ENCODE measurements at regions not wholly inside any gene's neighbourhood (a gene's known extent, or its start where the extent isn't known, plus 50 kb on each side); places are given as distances from the start of the nearest gene placed in this dataset.

DNA sequence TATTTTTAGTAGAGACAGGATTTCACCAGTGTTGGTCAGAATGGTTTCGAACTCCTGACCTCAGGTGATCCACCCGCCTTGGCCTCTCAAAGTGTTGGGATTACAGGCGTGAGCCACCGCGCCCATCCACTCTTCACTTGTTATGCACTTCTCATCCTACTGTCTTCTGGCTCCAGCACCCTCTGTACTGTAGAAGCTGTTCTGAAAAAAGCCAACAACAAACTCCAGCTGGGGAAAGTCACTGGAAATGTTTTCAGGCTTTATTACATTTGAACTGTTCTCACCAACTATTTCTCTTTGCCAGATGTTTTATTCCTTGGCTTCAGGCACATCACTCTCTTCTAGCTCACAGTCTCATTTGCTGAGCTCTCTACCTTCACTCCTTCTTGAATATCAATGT is 122.5 kb upstream of the EGR2 start:
- no peak for TF ChIP-seq TAF1 (IDR thresholded peaks at IDR 0.05; ENCODE audit: borderline replicate concordance, insufficient read depth, low read length)
- no peak for TF ChIP-seq FOXP2 (optimal IDR thresholded peaks at IDR 0.05; ENCODE audit: borderline replicate concordance, extremely low read depth, extremely low read length, insufficient read depth)
- TF ChIP-seq, protein P1, sequence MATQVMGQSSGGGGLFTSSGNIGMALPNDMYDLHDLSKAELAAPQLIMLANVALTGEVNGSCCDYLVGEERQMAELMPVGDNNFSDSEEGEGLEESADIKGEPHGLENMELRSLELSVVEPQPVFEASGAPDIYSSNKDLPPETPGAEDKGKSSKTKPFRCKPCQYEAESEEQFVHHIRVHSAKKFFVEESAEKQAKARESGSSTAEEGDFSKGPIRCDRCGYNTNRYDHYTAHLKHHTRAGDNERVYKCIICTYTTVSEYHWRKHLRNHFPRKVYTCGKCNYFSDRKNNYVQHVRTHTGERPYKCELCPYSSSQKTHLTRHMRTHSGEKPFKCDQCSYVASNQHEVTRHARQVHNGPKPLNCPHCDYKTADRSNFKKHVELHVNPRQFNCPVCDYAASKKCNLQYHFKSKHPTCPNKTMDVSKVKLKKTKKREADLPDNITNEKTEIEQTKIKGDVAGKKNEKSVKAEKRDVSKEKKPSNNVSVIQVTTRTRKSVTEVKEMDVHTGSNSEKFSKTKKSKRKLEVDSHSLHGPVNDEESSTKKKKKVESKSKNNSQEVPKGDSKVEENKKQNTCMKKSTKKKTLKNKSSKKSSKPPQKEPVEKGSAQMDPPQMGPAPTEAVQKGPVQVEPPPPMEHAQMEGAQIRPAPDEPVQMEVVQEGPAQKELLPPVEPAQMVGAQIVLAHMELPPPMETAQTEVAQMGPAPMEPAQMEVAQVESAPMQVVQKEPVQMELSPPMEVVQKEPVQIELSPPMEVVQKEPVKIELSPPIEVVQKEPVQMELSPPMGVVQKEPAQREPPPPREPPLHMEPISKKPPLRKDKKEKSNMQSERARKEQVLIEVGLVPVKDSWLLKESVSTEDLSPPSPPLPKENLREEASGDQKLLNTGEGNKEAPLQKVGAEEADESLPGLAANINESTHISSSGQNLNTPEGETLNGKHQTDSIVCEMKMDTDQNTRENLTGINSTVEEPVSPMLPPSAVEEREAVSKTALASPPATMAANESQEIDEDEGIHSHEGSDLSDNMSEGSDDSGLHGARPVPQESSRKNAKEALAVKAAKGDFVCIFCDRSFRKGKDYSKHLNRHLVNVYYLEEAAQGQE (IDR thresholded peaks at IDR 0.05; ENCODE audit: insufficient read depth in 1 of 2, low read depth in 2 of 2, low read length in 2 of 2) = no peak
- TF ChIP-seq SIN3A (IDR thresholded peaks at IDR 0.05; ENCODE audit: borderline replicate concordance, insufficient read depth, low read length) = no peak
- TF ChIP-seq POLR2AphosphoS5 (IDR thresholded peaks at IDR 0.05; ENCODE audit: low read depth, low read length) = no peak

DNA sequence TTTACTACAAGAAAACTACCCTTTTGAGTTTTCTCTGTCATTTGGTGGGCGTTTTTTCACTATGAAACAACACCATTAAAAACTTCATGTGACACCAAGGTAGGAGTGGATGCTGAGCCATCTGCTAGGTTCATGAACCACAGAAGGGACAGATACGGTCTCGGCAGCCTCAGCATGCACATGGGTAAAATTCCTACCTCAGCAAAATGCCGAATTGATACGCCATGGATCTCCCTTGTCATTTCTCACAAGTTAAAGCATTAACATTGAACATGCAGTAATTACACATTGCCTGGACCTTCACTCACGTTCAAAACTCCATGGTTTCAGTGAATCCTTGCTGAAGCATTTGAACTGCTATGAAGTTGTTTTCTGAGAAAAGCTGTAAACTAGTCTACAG is 121.5 kb upstream of the EGR2 start:
- TF ChIP-seq SIN3A (IDR thresholded peaks at IDR 0.05; ENCODE audit: borderline replicate concordance, insufficient read depth, low read length) = no peak
- TF ChIP-seq, protein P1 (IDR thresholded peaks at IDR 0.05; ENCODE audit: insufficient read depth in 1 of 2, low read depth in 2 of 2, low read length in 2 of 2) = no peak

DNA sequence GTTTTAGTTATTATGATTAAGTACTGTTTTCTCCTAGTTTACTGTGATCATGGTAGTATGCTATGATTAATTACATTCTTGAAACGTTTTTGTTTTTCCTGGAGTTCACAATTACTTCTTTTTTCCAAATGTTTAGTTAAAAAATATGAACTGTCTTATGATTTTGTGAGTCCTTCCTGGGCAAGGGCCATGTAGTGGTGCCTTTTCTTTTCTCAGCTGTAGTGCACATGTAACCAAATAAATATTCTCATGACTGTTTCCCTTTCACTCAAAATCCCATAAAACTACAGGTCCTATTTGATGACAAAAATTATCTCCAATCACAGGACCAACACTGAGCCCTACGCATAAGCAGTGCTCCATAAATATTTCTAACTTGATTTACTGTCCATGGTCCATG is 118.9 kb upstream of the EGR2 start:
- TF ChIP-seq, protein P1 (IDR thresholded peaks at IDR 0.05; ENCODE audit: insufficient read depth in 1 of 2, low read depth in 2 of 2, low read length in 2 of 2) = no peak
- no peak for TF ChIP-seq POLR2AphosphoS5 (IDR thresholded peaks at IDR 0.05; ENCODE audit: low read depth, low read length)
- no peak for TF ChIP-seq FOXP2 (optimal IDR thresholded peaks at IDR 0.05; ENCODE audit: borderline replicate concordance, extremely low read depth, extremely low read length, insufficient read depth)
- TF ChIP-seq TAF1 (IDR thresholded peaks at IDR 0.05; ENCODE audit: borderline replicate concordance, insufficient read depth, low read length) = no peak
- no peak for TF ChIP-seq SIN3A (IDR thresholded peaks at IDR 0.05; ENCODE audit: borderline replicate concordance, insufficient read depth, low read length)

DNA sequence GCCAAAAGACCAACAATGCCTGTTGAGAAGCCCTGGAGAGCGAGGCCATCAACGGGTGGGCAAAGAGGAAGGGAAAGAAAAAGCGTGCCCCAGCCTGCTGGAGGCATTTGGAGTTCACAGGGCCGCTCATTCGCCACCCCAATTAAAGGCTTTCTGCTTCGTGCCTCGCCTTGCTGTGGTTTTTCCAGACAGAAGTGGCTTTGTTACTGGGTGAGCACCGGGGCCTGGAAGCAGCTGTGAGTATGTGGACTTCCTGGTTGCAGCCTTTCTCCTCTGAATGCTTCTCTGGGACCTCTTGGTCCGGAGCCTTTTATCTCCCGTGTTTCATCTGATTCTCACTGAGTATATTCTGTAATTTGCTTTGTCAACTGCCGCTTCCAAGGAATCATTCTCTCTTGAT is 118.1 kb upstream of the EGR2 start:
- TF ChIP-seq TAF1 (IDR thresholded peaks at IDR 0.05; ENCODE audit: borderline replicate concordance, insufficient read depth, low read length) (no peak), POLR2AphosphoS5 (IDR thresholded peaks at IDR 0.05; ENCODE audit: low read depth, low read length) (no peak), SIN3A (IDR thresholded peaks at IDR 0.05; ENCODE audit: borderline replicate concordance, insufficient read depth, low read length) (no peak), FOXP2 (optimal IDR thresholded peaks at IDR 0.05; ENCODE audit: borderline replicate concordance, extremely low read depth, extremely low read length, insufficient read depth) (no peak)
- TF ChIP-seq, protein P1 (IDR thresholded peaks at IDR 0.05; ENCODE audit: insufficient read depth in 1 of 2, low read depth in 2 of 2, low read length in 2 of 2) = no peak

DNA sequence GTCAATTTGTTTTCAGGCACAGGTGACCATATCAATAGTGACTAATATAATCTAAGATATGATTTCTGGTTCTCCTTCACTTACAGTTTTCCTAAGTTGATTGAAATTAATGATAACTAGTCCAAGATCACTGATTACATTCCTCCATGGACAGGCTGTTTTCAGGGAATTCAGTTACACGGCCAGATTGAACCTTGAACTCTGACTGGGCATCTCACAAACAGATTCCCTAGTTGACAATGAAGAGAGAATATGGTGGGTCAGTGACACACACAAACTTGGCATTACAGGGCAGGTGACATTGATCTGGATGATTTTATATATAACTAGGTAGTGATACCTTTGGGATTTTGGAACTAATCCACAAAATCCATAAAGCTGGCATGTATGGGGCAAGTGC is 110.2 kb upstream of the EGR2 start:
- no peak for TF ChIP-seq SIN3A (IDR thresholded peaks at IDR 0.05; ENCODE audit: borderline replicate concordance, insufficient read depth, low read length)
- TF ChIP-seq FOXP2 (optimal IDR thresholded peaks at IDR 0.05; ENCODE audit: borderline replicate concordance, extremely low read depth, extremely low read length, insufficient read depth) = no peak
- TF ChIP-seq, protein P1 (IDR thresholded peaks at IDR 0.05; ENCODE audit: insufficient read depth in 1 of 2, low read depth in 2 of 2, low read length in 2 of 2) = no peak
- TF ChIP-seq TAF1 (IDR thresholded peaks at IDR 0.05; ENCODE audit: borderline replicate concordance, insufficient read depth, low read length) = no peak
- no peak for TF ChIP-seq POLR2AphosphoS5 (IDR thresholded peaks at IDR 0.05; ENCODE audit: low read depth, low read length)

Data from PFSK-1 (cell line).